ENCODE measurements at regions not wholly inside any gene's neighbourhood (a gene's known extent, or its start where the extent isn't known, plus 50 kb on each side); places are given as distances from the start of the nearest gene placed in this dataset.

GRCh38 chr10:69716711-69717560 lies 84.8 kb upstream of the COL13A1 start:
- no peak for DNase-seq (ENCODE audit: low spot score)

GRCh38 chr10:69718951-69719350 lies 82.8 kb upstream of the COL13A1 start:
- no peak for DNase-seq (ENCODE audit: low spot score)

GRCh38 chr10:69721690-69722310 lies 79.9 kb upstream of the COL13A1 start:
- DNase-seq (ENCODE audit: low spot score) = no peak

- no peak for DNase-seq (ENCODE audit: low spot score)
Measured at GRCh38 chr10:69723653-69724052, 78.1 kb upstream of the COL13A1 start.

- no peak for DNase-seq (ENCODE audit: low spot score)
Measured at GRCh38 chr10:69726850-69727249, 74.9 kb upstream of the COL13A1 start.

GRCh38 chr10:69728335-69728870 lies 73.3 kb upstream of the COL13A1 start:
- no peak for DNase-seq (ENCODE audit: low spot score)

GRCh38 chr10:69729326-69730048 lies 72.2 kb upstream of the COL13A1 start:
- DNase-seq (ENCODE audit: low spot score) = no peak

- DNase-seq (ENCODE audit: low spot score) = no peak
Measured at GRCh38 chr10:69730251-69731156, 71.2 kb upstream of the COL13A1 start.

GRCh38 chr10:69731184-69731583 lies 70.5 kb upstream of the COL13A1 start:
- no peak for DNase-seq (ENCODE audit: low spot score)

- DNase-seq (ENCODE audit: low spot score) = no peak
Measured at GRCh38 chr10:69731698-69732097, 70.0 kb upstream of the COL13A1 start.

GRCh38 chr10:69732147-69732825 lies 69.4 kb upstream of the COL13A1 start:
- DNase-seq (ENCODE audit: low spot score) = no peak

GRCh38 chr10:69732826-69733150 lies 68.9 kb upstream of the COL13A1 start:
- no peak for DNase-seq (ENCODE audit: low spot score)

GRCh38 chr10:69733791-69734261 lies 67.9 kb upstream of the COL13A1 start:
- no peak for DNase-seq (ENCODE audit: low spot score)

GRCh38 chr10:69734416-69734796 lies 67.3 kb upstream of the COL13A1 start:
- no peak for DNase-seq (ENCODE audit: low spot score)

GRCh38 chr10:69734797-69735468 lies 66.8 kb upstream of the COL13A1 start:
- DNase-seq (ENCODE audit: low spot score) = no peak

- no peak for DNase-seq (ENCODE audit: low spot score)
Measured at GRCh38 chr10:69736886-69737641, 64.6 kb upstream of the COL13A1 start.

GRCh38 chr10:69738071-69738470 lies 63.6 kb upstream of the COL13A1 start:
- DNase-seq (ENCODE audit: low spot score) = no peak

GRCh38 chr10:69738858-69739435 lies 62.8 kb upstream of the COL13A1 start:
- DNase-seq (ENCODE audit: low spot score) = no peak

GRCh38 chr10:69739634-69740033 lies 62.1 kb upstream of the COL13A1 start:
- DNase-seq (ENCODE audit: low spot score) = no peak

Measured in ureter (tissue), 1 donor.